PFSK-1 (cell line): ENCODE measurements at regions not wholly inside any gene's neighbourhood (a gene's known extent, or its start where the extent isn't known, plus 50 kb on each side); places are given as distances from the start of the nearest gene placed in this dataset.

ENCODE experiments used
- FOXP2 ChIP-seq: optimal IDR thresholded peaks from 2 replicates; pipeline ENCODE3; 2011; ENCODE audit warnings: borderline replicate concordance, control low read depth, inconsistent platforms; ENCODE audit not compliant: insufficient read depth; ENCODE audit errors: extremely low read length, extremely low read depth
- POLR2AphosphoS5 ChIP-seq: IDR thresholded peaks from 2 replicates; pipeline ENCODE4 v1.6.1; 2012; ENCODE audit warnings: low read depth, mild to moderate bottlenecking, control low read depth, low read length, moderate library complexity
- SIN3A ChIP-seq: IDR thresholded peaks from 2 replicates; pipeline ENCODE4 v1.6.1; 2012; ENCODE audit warnings: mild to moderate bottlenecking, low read length, moderate library complexity, borderline replicate concordance; ENCODE audit not compliant: insufficient read depth
- TAF1 ChIP-seq: IDR thresholded peaks from 2 replicates; pipeline ENCODE4 v1.6.1; 2012; ENCODE audit warnings: low read length, control low read depth, borderline replicate concordance; ENCODE audit not compliant: insufficient read depth
- TF ChIP-seq, protein P1 (sequence below), 2 experiments: IDR thresholded peaks; 2 replicates each; pipeline versions ENCODE4 v1.6.1 to v1.8.0; 2011 to 2012; ENCODE audit warnings: low read depth in 2 of 2, low read length in 2 of 2, control low read depth in 1 of 2, inconsistent platforms in 1 of 2, mild to moderate bottlenecking in 1 of 2, moderate library complexity in 1 of 2; ENCODE audit not compliant: insufficient read depth in 1 of 2

- no peak for TF ChIP-seq POLR2AphosphoS5
- TF ChIP-seq SIN3A = no peak
- TF ChIP-seq TAF1 = no peak
Observed at GRCh38 chr6:141957271-141957670, 175.5 kb upstream of the GJE1 start.

DNA sequence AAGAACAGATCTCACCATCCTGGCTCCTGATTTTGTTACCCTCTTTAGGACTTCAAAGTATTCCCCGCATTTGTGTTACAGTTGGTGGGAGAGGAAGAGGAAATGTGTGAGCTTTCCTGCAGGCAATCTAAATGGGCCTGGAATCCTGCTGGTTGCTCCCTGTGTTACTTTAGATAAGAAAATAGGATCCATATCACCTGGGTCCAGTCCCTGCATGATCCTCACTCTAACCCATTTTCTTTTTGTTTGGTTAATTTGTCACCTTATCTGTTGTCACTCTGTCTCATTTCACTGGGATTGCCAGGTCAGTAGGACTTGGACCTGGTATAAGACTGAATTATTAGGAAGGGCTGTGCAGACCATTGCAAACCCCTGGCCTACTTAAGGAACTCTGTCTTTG lies 175.9 kb upstream of the GJE1 start:
- TF ChIP-seq TAF1 (no peak), POLR2AphosphoS5 (no peak), FOXP2 (no peak), SIN3A (no peak)
- TF ChIP-seq, protein P1, sequence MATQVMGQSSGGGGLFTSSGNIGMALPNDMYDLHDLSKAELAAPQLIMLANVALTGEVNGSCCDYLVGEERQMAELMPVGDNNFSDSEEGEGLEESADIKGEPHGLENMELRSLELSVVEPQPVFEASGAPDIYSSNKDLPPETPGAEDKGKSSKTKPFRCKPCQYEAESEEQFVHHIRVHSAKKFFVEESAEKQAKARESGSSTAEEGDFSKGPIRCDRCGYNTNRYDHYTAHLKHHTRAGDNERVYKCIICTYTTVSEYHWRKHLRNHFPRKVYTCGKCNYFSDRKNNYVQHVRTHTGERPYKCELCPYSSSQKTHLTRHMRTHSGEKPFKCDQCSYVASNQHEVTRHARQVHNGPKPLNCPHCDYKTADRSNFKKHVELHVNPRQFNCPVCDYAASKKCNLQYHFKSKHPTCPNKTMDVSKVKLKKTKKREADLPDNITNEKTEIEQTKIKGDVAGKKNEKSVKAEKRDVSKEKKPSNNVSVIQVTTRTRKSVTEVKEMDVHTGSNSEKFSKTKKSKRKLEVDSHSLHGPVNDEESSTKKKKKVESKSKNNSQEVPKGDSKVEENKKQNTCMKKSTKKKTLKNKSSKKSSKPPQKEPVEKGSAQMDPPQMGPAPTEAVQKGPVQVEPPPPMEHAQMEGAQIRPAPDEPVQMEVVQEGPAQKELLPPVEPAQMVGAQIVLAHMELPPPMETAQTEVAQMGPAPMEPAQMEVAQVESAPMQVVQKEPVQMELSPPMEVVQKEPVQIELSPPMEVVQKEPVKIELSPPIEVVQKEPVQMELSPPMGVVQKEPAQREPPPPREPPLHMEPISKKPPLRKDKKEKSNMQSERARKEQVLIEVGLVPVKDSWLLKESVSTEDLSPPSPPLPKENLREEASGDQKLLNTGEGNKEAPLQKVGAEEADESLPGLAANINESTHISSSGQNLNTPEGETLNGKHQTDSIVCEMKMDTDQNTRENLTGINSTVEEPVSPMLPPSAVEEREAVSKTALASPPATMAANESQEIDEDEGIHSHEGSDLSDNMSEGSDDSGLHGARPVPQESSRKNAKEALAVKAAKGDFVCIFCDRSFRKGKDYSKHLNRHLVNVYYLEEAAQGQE (IDR thresholded peaks at IDR 0.05; ENCODE audit: insufficient read depth in 1 of 2, low read depth in 2 of 2, low read length in 2 of 2) = no peak

DNA sequence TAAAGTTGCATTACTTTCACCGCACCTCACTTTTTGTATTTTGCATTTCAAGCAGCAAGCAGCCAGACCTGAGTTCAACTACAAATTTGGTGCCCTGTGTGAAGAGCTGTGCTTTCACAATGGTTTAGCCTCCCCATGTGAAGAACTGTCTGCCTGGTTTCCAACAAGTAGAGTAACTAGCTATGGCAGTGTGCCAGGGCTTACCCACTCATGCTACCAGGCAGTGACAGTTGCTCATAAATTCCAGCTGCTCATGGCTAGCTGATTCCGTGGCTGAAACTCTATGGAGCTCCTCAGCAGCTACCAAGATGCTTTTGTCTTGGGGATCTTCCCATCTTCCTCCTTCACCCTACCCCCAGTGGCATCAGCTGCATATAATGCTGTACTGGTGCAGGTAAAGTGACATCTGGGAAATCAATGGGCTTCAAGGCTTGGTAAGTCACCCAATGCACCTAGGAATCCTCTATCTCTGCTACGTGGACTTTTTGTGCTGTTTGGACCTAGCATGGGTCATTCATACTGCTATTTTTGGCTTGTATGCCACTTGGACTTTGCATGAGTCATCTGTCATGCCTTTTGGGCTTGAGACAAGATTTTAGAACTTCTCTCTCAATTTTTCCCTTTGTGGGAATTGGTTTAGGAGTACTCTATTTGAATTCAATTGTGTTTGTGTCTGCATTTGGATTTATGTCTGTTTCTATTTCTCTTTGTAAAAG lies 176.5 kb upstream of the GJE1 start:
- TF ChIP-seq FOXP2 = no peak
- no peak for TF ChIP-seq SIN3A
- TF ChIP-seq, protein P1 (IDR thresholded peaks at IDR 0.05; ENCODE audit: insufficient read depth in 1 of 2, low read depth in 2 of 2, low read length in 2 of 2) = no peak
- TF ChIP-seq TAF1 = no peak
- no peak for TF ChIP-seq POLR2AphosphoS5

DNA sequence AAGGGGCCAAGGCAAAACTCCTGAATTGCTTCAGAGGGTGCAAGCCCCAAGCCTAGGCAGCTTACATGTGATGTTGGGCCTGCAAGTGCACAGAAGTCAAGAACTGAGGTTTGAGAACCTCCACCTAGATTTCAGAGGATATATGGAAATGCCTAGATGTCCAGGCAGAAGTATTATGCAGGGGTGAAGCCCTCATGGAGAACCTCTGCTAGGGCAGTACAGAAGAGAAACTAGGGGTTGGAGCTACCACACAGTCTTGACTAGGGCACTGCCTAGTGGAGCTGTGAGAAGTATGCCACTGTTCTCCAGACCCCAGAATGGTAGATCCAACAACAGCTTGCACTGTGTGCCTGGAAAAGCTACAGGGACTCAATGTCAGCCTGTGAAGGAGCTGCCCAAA lies 179.7 kb upstream of the GJE1 start:
- TF ChIP-seq, protein P1 (IDR thresholded peaks at IDR 0.05; ENCODE audit: insufficient read depth in 1 of 2, low read depth in 2 of 2, low read length in 2 of 2) = no peak
- TF ChIP-seq SIN3A (no peak), TAF1 (no peak), FOXP2 (no peak), POLR2AphosphoS5 (no peak)

GRCh38 chr6:141946502-141946901 lies 186.2 kb upstream of the GJE1 start:
- TF ChIP-seq SIN3A (no peak), FOXP2 (no peak), POLR2AphosphoS5 (no peak), TAF1 (no peak)
- TF ChIP-seq, protein P1 (IDR thresholded peaks at IDR 0.05; ENCODE audit: insufficient read depth in 1 of 2, low read depth in 2 of 2, low read length in 2 of 2) = no peak
